Activated naive CD8-positive, alpha-beta T cell treated with anti-CD3 and anti-CD28 coated beads, Interleukin-2, amount 10 ng/mL, durations not matched to agents 7 days and 5 days (primary cell): ENCODE measurements at regions not wholly inside any gene's neighbourhood (a gene's known extent, or its start where the extent isn't known, plus 50 kb on each side); places are given as distances from the start of the nearest gene placed in this dataset.

ENCODE experiments used
- ATAC-seq: fragments of 150-1000 bp; cut with Tn5 transposase; one replicate; pipeline ENCODE4 v1.10.0; 2021; ENCODE audit warnings: low read depth, moderate library complexity
- POLR2A ChIA-PET: fragments of 350-600 bp; sonication (Branson Sonifier 250); formaldehyde crosslinking; loops from one replicate; lab custom pipeline; 2021; ENCODE audit warnings: antibody characterized with exemption; lab: Charles Lee
- DNase-seq: peaks from one replicate; pipeline ENCODE4 v3.0.0; 2021
- H3K27ac Mint-ChIP-seq: one replicate; pipeline ENCODE4 v1.8.0; 2022; ENCODE audit warnings: mild to moderate bottlenecking, mixed read lengths
- H3K27me3 Mint-ChIP-seq: one replicate; pipeline ENCODE4 v1.8.0; 2022; ENCODE audit warnings: mild to moderate bottlenecking, moderate library complexity, mixed read lengths
- H3K36me3 Mint-ChIP-seq: one replicate; pipeline ENCODE4 v1.8.0; 2021; ENCODE audit warnings: mild to moderate bottlenecking, mixed read lengths
- H3K4me1 Mint-ChIP-seq: one replicate; pipeline ENCODE4 v1.8.0; 2021; ENCODE audit warnings: mixed read lengths
- H3K4me3 Mint-ChIP-seq: one replicate; pipeline ENCODE4 v1.8.0; 2022; ENCODE audit warnings: mild to moderate bottlenecking, moderate library complexity, mixed read lengths
- H3K9me3 Mint-ChIP-seq: one replicate; pipeline ENCODE4 v1.8.0; 2021; ENCODE audit warnings: mixed read lengths

GRCh38 chr1:203420263-203420662 is 55.3 kb upstream of the PRELP start:
- Mint-ChIP-seq H3K27me3 (peaks cover 28% of the 10 kb centered on the region), H3K4me3 (no peak overlapping the region), H3K4me1 (no peaks in the 10 kb centered on the region), H3K27ac (no peak overlapping the region), H3K9me3 (no peaks in the 10 kb centered on the region), H3K36me3 (no peaks in the 10 kb centered on the region)
- POLR2A ChIA-PET: interaction anchor here (0.6 kb wide), 1 partner anchor 1049 kb away, joined by 4 read pairs; no protein-coding TSS in a partner anchor
- DNase-seq (no peak), ATAC-seq (no peak)

- ATAC-seq (no peak), DNase-seq (no peak)
- Mint-ChIP-seq H3K4me1 (no peaks in the 10 kb centered on the region), H3K36me3 (no peaks in the 10 kb centered on the region), H3K9me3 (no peaks in the 10 kb centered on the region), H3K27ac (no peak overlapping the region), H3K4me3 (no peak overlapping the region), H3K27me3 (peaks cover 28% of the 10 kb centered on the region)
- POLR2A ChIA-PET: no interaction called here
Measured at GRCh38 chr1:203421246-203421645, 54.4 kb upstream of the PRELP start.

- Mint-ChIP-seq H3K4me1 (no peaks in the 10 kb centered on the region), H3K27ac (no peak overlapping the region), H3K9me3 (no peaks in the 10 kb centered on the region), H3K27me3 (peaks cover 29% of the 10 kb centered on the region), H3K4me3 (no peak overlapping the region), H3K36me3 (no peaks in the 10 kb centered on the region)
- POLR2A ChIA-PET: no interaction called here
- DNase-seq (no peak), ATAC-seq (no peak)
Measured at GRCh38 chr1:203422116-203422515, 53.5 kb upstream of the PRELP start.

GRCh38 chr1:203422656-203423055 is 53.0 kb upstream of the PRELP start:
- no peak for DNase-seq
- Mint-ChIP-seq H3K36me3 (no peaks in the 10 kb centered on the region), H3K27me3 (peaks cover 31% of the 10 kb centered on the region), H3K27ac (no peak overlapping the region), H3K4me3 (no peak overlapping the region), H3K9me3 (no peaks in the 10 kb centered on the region), H3K4me1 (no peaks in the 10 kb centered on the region)
- POLR2A ChIA-PET: no interaction called here
- no peak for ATAC-seq

DNA sequence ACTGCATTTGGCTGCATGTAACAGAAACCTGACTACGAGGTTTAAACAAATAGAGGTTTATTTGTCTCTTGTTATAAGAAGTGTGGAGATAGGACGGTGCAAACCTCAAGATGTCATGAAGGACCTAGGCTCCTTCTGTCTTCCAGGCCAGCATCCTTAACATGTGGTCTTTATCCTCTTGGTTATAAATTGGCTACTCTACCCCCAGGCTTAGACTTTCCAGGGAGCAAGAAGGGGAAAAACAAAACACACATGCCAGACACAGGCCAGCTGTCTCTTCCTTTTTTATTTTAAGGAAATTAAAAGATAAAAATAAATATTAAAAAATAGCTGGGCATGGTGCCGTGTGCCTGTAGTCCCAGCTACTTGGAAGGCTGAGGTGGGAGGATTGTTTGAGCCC is 51.3 kb upstream of the PRELP start:
- POLR2A ChIA-PET: no interaction called here
- Mint-ChIP-seq H3K4me3 (no peak overlapping the region), H3K4me1 (no peaks in the 10 kb centered on the region), H3K9me3 (no peaks in the 10 kb centered on the region), H3K27ac (no peak overlapping the region), H3K36me3 (no peaks in the 10 kb centered on the region), H3K27me3 (peaks cover 37% of the 10 kb centered on the region)
- ATAC-seq: no peak
- DNase-seq: no peak

DNA sequence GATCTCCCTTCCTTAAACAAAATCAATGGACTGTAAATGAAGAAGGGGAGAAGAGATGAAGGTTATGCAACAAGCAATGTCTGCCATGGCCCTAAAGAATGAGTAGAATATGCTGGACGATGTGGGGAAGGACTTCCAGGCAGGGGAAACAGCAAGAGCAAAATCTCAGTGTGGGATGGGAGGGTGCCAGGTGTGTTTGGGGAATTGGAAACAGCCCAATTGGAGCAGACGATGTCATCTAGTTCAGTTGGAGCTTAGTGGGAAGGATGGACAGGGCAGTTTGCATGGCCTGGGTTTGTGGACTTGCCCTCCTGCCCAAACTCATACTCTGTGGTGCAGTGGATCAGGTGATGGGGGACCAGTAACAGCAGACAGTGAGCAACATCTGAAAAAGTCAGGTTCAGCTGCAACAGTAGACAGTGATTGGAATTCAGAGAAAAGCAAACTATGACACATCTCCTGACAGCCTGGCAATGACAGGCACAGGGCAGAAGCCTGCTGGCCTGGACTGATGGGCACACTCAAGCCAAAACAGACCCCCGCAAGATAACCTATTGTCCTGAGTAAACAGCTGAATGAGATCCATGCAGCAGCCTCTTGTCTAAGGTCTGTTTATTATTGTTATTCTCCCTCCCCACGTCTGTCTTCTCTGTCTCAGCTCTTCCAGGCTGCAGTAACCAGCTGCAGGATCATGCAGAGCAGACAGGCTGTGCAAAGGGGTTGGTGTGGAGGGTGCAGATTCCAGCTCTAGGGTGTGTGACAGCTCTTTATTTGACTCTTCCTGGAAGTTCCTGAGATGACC is 50.5 kb upstream of the PRELP start:
- no peak for DNase-seq
- H3K9me3 Mint-ChIP-seq: no peaks in the 10 kb centered on the region
- no peak overlapping the region for H3K27ac Mint-ChIP-seq
- POLR2A ChIA-PET: no interaction called here
- no peak overlapping the region for H3K4me3 Mint-ChIP-seq
- no peaks in the 10 kb centered on the region for H3K4me1 Mint-ChIP-seq
- H3K36me3 Mint-ChIP-seq: no peaks in the 10 kb centered on the region
- H3K27me3 Mint-ChIP-seq: peaks cover 40% of the 10 kb centered on the region
- ATAC-seq: no peak

DNA sequence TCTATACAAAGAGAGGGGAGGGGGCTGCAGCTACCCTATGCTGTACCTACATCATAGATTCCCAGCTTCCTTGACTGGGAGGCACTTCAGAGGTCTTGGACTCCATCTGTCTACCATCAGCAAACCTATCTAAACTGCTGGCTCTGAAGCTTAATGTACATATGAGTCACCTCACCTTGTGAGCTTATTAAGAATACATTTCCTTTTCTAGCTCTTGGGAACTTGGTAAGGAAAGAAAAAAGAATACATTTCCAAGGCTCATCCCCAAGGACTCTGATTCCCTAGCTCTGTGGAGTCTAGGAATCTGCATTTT is 50.0 kb upstream of the PRELP start:
- no peak for ATAC-seq
- DNase-seq: no peak
- no peak overlapping the region for H3K27ac Mint-ChIP-seq
- H3K4me1 Mint-ChIP-seq: no peaks in the 10 kb centered on the region
- POLR2A ChIA-PET: interaction anchor here (0.5 kb wide), 1 partner anchor 88 kb away, joined by 4 read pairs; no protein-coding TSS in a partner anchor
- H3K9me3 Mint-ChIP-seq: no peaks in the 10 kb centered on the region
- no peaks in the 10 kb centered on the region for H3K36me3 Mint-ChIP-seq
- peaks cover 45% of the 10 kb centered on the region for H3K27me3 Mint-ChIP-seq
- no peak overlapping the region for H3K4me3 Mint-ChIP-seq
